CD4-positive, alpha-beta memory T cell (primary cell): ENCODE measurements at regions not wholly inside any gene's neighbourhood (a gene's known extent, or its start where the extent isn't known, plus 50 kb on each side); places are given as distances from the start of the nearest gene placed in this dataset.

Source experiments
- CTCF ChIA-PET: fragments of 350-600 bp; sonication (Branson Sonifier 250); formaldehyde crosslinking; loops from one replicate; lab custom pipeline; 2021; ENCODE audit warnings: inconsistent platforms; ENCODE audit not compliant: partially characterized antibody; lab: Charles Lee
- POLR2A ChIA-PET: fragments of 350-600 bp; sonication (Branson Sonifier 250); formaldehyde crosslinking; loops from one replicate; lab custom pipeline; 2021; ENCODE audit not compliant: partially characterized antibody; lab: Charles Lee
- DNase-seq, 5 donors: peaks; one replicate each; pipeline versions ENCODE4 v3.0.0 to v3.0.0-alpha.2; 2020 to 2022; ENCODE audit warnings: mixed read lengths in 1 of 5
- H3K27ac ChIP-seq: one replicate; pipeline ENCODE4 v1.7.0; 2013; ENCODE audit warnings: low read depth, low read length
- H3K27me3 ChIP-seq: 2 replicates; pipeline ENCODE4 v1.7.0; 2013; ENCODE audit warnings: mild to moderate bottlenecking, low read length, moderate library complexity; ENCODE audit not compliant: insufficient read depth
- H3K36me3 ChIP-seq: 2 replicates; pipeline ENCODE4 v1.7.0; 2013; ENCODE audit warnings: mild to moderate bottlenecking, low read length, moderate library complexity; ENCODE audit not compliant: insufficient read depth
- H3K4me1 ChIP-seq: 2 replicates; pipeline ENCODE4 v1.7.0; 2013; ENCODE audit warnings: mild to moderate bottlenecking, low read length, moderate library complexity; ENCODE audit not compliant: insufficient read depth
- H3K4me3 ChIP-seq, 2 donors: one replicate each; pipeline ENCODE4 v1.7.0; 2013; ENCODE audit warnings: low read length in 2 of 2, mild to moderate bottlenecking in 1 of 2
- H3K9me3 ChIP-seq, 2 donors: one replicate each; pipeline ENCODE4 v1.7.0; 2013; ENCODE audit warnings: low read length in 2 of 2, control low read depth in 1 of 2; ENCODE audit not compliant: control insufficient read depth in 1 of 2
- H3K27ac Mint-ChIP-seq, 7 donors: one replicate each; pipeline ENCODE4 v1.8.0; 2020 to 2021; ENCODE audit warnings: mixed read lengths in 7 of 7, mild to moderate bottlenecking in 6 of 7, inconsistent platforms in 3 of 7, moderate library complexity in 3 of 7
- H3K27me3 Mint-ChIP-seq, 2 donors: one replicate each; pipeline ENCODE4 v1.8.0; 2020 to 2021; ENCODE audit warnings: mixed read lengths in 2 of 2
- H3K36me3 Mint-ChIP-seq, 2 donors: one replicate each; pipeline ENCODE4 v1.8.0; 2020 to 2021; ENCODE audit warnings: mixed read lengths in 2 of 2, inconsistent platforms in 1 of 2, mild to moderate bottlenecking in 1 of 2
- H3K4me1 Mint-ChIP-seq, 4 donors: one replicate each; pipeline ENCODE4 v1.8.0; 2020 to 2021; ENCODE audit warnings: mixed read lengths in 4 of 4, mild to moderate bottlenecking in 1 of 4
- H3K4me3 Mint-ChIP-seq, 8 donors: one replicate each; pipeline ENCODE4 v1.8.0; 2020 to 2021; ENCODE audit warnings: mixed read lengths in 8 of 8, mild to moderate bottlenecking in 7 of 8, moderate library complexity in 6 of 8, inconsistent platforms in 3 of 8
- H3K9me3 Mint-ChIP-seq, 8 donors: one replicate each; pipeline ENCODE4 v1.8.0; 2020 to 2021; ENCODE audit warnings: mixed read lengths in 8 of 8, mild to moderate bottlenecking in 5 of 8, inconsistent platforms in 3 of 8, moderate library complexity in 1 of 8
- intact Hi-C: fragments of 100-400 bp; cut with micrococcal nuclease; formaldehyde crosslinking; loops from one replicate; pipeline ENCODE4 v1.15.1; 2023

DNA sequence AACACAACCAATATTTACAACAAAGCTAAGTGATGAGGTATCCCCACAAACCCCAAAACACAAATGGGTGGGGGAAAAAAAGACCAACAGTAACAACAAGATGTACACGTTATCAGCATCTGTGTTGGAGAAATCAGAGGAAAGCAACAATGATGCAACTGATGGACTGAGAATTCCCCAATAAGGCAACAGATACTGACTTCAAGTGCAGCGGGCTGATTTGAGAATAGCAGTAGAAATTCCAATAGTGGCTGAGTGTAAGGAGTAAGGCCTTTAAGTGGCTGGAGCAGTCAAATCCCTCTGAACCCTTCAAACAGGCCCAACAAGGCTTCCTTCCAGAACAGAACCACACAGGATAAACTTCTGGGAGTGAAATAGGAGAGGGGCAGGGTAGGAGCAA is 97.6 kb downstream of the TM2D1 start:
- Mint-ChIP-seq H3K9me3 (peaks cover 0 to 2% (median 0%) of the 10 kb centered on the region in 8 donors), H3K27ac (no peak overlapping the region), H3K36me3 (no peaks in the 10 kb centered on the region), H3K4me1 (no peaks in the 10 kb centered on the region), H3K4me3 (no peak overlapping the region), H3K27me3 (peaks cover 2 to 8% of the 10 kb centered on the region in 2 donors)
- intact Hi-C loops, result no loop called here
- POLR2A ChIA-PET, result no interaction called here
- DNase-seq, result no peak
- Histone ChIP-seq H3K36me3 (no peaks in the 10 kb centered on the region), H3K27ac (no peak overlapping the region), H3K4me3 (no peak overlapping the region), H3K27me3 (no peaks in the 10 kb centered on the region), H3K4me1 (no peaks in the 10 kb centered on the region), H3K9me3 (no peaks in the 10 kb centered on the region)
- CTCF ChIA-PET, result no interaction called here

DNA sequence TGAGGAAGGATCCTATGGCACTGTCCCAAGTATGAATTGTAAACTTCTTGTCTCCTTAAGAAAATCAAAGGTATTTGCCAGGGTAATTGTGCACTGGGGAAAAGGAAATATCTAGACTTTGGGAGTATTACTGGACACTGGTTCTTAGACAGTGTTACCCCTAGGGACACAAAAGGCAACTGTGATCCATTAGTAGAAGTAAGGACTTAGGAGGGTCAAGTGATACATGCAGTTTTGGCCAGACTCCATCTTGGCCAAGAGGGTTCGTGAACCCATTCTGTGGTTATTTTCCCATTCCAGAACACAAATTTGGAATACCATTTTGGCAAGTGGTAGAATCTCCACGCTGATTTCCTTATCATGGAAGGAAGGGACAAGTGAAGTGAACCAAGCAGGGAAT is 98.1 kb downstream of the TM2D1 start:
- Mint-ChIP-seq H3K27me3 (peaks cover 2 to 8% of the 10 kb centered on the region in 2 donors), H3K36me3 (no peaks in the 10 kb centered on the region), H3K9me3 (peaks cover 0 to 2% (median 0%) of the 10 kb centered on the region in 8 donors), H3K4me3 (no peak overlapping the region), H3K4me1 (no peaks in the 10 kb centered on the region), H3K27ac (no peak overlapping the region)
- no peaks in the 10 kb centered on the region for H3K27me3 ChIP-seq
- no peaks in the 10 kb centered on the region for H3K36me3 ChIP-seq
- ChIA-PET POLR2A (no interaction called here), CTCF (no interaction called here)
- intact Hi-C loops, result no loop called here
- no peak overlapping the region for H3K4me3 ChIP-seq
- no peaks in the 10 kb centered on the region for H3K9me3 ChIP-seq
- DNase-seq, result no peak
- no peak overlapping the region for H3K27ac ChIP-seq
- H3K4me1 ChIP-seq, result no peaks in the 10 kb centered on the region

DNA sequence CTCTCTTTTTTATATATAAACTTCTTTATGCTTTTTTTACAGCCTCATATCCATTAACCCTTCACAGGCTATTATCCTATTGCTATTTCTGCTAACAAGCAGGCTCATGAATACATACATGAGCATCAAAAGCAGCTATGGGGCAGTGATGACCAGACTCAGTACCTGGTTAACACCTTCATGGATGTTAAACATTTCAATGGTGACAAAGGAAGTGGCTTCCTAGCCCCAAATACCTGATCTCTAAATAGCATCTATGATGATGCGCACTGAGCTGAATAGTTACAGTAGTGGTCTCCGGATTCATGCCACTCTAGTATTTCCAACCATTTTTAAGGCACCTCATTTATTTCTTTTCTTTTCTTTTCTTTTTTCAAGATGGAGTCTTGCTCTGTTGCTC is 101.1 kb downstream of the TM2D1 start:
- ChIA-PET POLR2A (no interaction called here), CTCF (no interaction called here)
- H3K4me1 Mint-ChIP-seq, result no peaks in the 10 kb centered on the region
- intact Hi-C loops, result no loop called here
- DNase-seq, result no peak
- H3K36me3 Mint-ChIP-seq, result no peaks in the 10 kb centered on the region
- Histone ChIP-seq H3K27ac (no peak overlapping the region), H3K36me3 (no peaks in the 10 kb centered on the region), H3K4me1 (no peaks in the 10 kb centered on the region), H3K9me3 (no peaks in the 10 kb centered on the region), H3K4me3 (no peak overlapping the region), H3K27me3 (no peaks in the 10 kb centered on the region)
- H3K9me3 Mint-ChIP-seq, result no peaks in the 10 kb centered on the region
- H3K27ac Mint-ChIP-seq, result no peak overlapping the region
- H3K27me3 Mint-ChIP-seq, result peaks cover 2 to 5% of the 10 kb centered on the region in 2 donors
- no peak overlapping the region for H3K4me3 Mint-ChIP-seq

DNA sequence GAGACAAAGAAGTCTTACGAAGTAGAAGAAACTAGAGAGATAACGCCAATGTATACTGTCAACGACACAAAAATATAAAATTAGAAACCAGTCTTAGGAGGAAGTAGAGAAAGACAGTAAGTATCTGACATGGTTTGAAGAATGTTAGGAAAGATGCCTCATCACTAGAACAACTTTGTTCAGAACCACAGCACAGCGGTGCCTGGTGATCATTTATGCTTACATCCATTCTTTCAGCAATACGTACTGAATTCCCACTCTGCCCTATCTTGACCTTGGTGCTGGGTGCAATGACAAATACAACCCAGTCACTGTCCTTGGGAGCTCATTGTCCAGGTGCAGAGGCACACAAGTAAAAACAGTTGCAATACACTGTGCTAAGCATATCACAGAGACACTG is 104.4 kb downstream of the TM2D1 start:
- H3K27me3 ChIP-seq, result no peaks in the 10 kb centered on the region
- no peak overlapping the region for H3K4me3 ChIP-seq
- no peak overlapping the region for H3K27ac Mint-ChIP-seq
- H3K36me3 ChIP-seq, result no peaks in the 10 kb centered on the region
- H3K4me1 ChIP-seq, result no peaks in the 10 kb centered on the region
- intact Hi-C loops, result no loop called here
- peaks cover 5 to 8% of the 10 kb centered on the region in 2 donors for H3K27me3 Mint-ChIP-seq
- no peaks in the 10 kb centered on the region for H3K9me3 Mint-ChIP-seq
- no peak for DNase-seq
- no peak overlapping the region for H3K4me3 Mint-ChIP-seq
- no peak overlapping the region for H3K27ac ChIP-seq
- no peaks in the 10 kb centered on the region for H3K4me1 Mint-ChIP-seq
- CTCF ChIA-PET, result interaction anchor here (1.6 kb wide), 1 partner anchor 27 kb away, joined by 4 read pairs; no protein-coding TSS in a partner anchor
- H3K9me3 ChIP-seq, result no peaks in the 10 kb centered on the region
- no peaks in the 10 kb centered on the region for H3K36me3 Mint-ChIP-seq
- POLR2A ChIA-PET, result no interaction called here

DNA sequence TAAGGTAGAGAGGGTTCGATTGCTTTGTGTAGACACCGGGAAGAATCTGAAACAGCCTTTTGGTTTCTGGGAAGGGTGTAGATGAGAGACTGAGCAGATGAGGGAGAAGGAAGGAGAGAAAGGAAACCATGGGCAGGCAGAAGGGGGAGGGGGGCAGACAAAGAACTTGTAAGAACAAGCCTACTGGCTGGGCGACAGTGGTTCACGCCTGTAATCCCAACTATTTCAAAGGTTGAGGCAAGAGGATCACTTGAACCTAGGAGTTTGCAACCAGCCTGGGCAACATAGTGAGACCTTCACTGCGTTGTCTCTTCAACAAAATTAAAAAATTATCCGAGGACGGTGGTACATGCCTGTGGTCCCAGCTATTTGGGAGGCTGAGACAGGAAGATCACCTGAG is 106.2 kb downstream of the TM2D1 start:
- H3K4me1 Mint-ChIP-seq, result no peaks in the 10 kb centered on the region
- Histone ChIP-seq H3K4me1 (no peaks in the 10 kb centered on the region), H3K9me3 (no peaks in the 10 kb centered on the region), H3K36me3 (no peaks in the 10 kb centered on the region), H3K27ac (no peak overlapping the region), H3K27me3 (no peaks in the 10 kb centered on the region), H3K4me3 (no peak overlapping the region)
- intact Hi-C loops, result no loop called here
- DNase-seq, result no peak
- H3K27me3 Mint-ChIP-seq, result peaks cover 2 to 8% of the 10 kb centered on the region in 2 donors
- H3K27ac Mint-ChIP-seq, result no peak overlapping the region
- ChIA-PET CTCF (interaction anchor here (1.3 to 1.6 kb wide), 2 partner anchors 10 to 25 kb away, joined by 3 to 4 read pairs; no protein-coding TSS in a partner anchor), POLR2A (no interaction called here)
- no peak overlapping the region for H3K4me3 Mint-ChIP-seq
- H3K9me3 Mint-ChIP-seq, result no peaks in the 10 kb centered on the region
- H3K36me3 Mint-ChIP-seq, result no peaks in the 10 kb centered on the region

DNA sequence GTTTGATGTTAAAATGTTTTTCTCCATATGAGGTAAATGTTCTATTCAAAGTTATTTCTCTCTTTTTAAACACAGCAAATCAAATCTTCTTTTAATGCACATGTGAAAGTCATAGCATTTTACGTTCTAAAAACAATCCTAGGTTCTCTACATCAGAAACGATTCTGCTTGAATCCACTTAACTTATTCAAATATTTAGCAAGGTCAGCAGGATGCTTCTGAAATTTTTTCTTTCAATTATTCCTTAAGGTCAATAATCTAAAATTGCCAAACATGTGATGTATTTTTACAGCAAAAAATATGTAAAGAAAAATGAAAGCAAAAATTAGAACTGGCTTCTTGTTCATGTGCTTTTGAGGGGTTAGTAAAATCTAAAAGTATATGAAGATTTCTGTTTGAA is 106.7 kb downstream of the TM2D1 start:
- H3K9me3 Mint-ChIP-seq, result no peaks in the 10 kb centered on the region
- H3K27me3 Mint-ChIP-seq, result peaks cover 2 to 6% of the 10 kb centered on the region in 2 donors
- Histone ChIP-seq H3K36me3 (no peaks in the 10 kb centered on the region), H3K4me1 (no peaks in the 10 kb centered on the region), H3K27me3 (no peaks in the 10 kb centered on the region), H3K4me3 (no peak overlapping the region), H3K27ac (no peak overlapping the region), H3K9me3 (no peaks in the 10 kb centered on the region)
- H3K4me1 Mint-ChIP-seq, result no peaks in the 10 kb centered on the region
- CTCF ChIA-PET, result no interaction called here
- POLR2A ChIA-PET, result no interaction called here
- no peak overlapping the region for H3K27ac Mint-ChIP-seq
- no peak overlapping the region for H3K4me3 Mint-ChIP-seq
- DNase-seq, result no peak
- H3K36me3 Mint-ChIP-seq, result no peaks in the 10 kb centered on the region
- intact Hi-C loops, result no loop called here

DNA sequence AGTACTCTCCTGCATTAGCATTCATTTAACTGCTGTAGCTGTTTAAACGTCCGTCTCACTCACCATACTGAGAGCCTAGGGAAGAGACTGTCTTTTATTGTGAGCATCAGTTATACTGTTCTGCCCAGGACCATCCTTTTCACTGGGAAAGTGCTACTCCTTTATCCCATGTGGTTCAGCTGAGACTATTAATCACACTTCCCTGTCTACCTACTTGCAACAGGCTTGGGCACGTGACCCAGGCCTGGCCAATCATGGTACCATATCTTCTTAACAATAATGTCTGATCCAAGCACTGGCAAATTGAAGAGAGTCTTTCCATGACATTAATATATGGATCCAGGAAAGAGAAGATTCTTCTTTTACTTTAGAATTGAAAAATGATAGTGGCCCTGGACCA is 108.1 kb downstream of the TM2D1 start:
- Histone ChIP-seq H3K36me3 (no peaks in the 10 kb centered on the region), H3K27ac (no peak overlapping the region), H3K27me3 (no peaks in the 10 kb centered on the region), H3K4me3 (no peak overlapping the region), H3K4me1 (no peaks in the 10 kb centered on the region), H3K9me3 (no peaks in the 10 kb centered on the region)
- ChIA-PET POLR2A (no interaction called here), CTCF (no interaction called here)
- no peaks in the 10 kb centered on the region for H3K4me1 Mint-ChIP-seq
- peaks cover 2 to 6% of the 10 kb centered on the region in 2 donors for H3K27me3 Mint-ChIP-seq
- H3K36me3 Mint-ChIP-seq, result no peaks in the 10 kb centered on the region
- intact Hi-C loops, result no loop called here
- H3K4me3 Mint-ChIP-seq, result no peak overlapping the region
- H3K27ac Mint-ChIP-seq, result no peak overlapping the region
- no peaks in the 10 kb centered on the region for H3K9me3 Mint-ChIP-seq
- no peak for DNase-seq

DNA sequence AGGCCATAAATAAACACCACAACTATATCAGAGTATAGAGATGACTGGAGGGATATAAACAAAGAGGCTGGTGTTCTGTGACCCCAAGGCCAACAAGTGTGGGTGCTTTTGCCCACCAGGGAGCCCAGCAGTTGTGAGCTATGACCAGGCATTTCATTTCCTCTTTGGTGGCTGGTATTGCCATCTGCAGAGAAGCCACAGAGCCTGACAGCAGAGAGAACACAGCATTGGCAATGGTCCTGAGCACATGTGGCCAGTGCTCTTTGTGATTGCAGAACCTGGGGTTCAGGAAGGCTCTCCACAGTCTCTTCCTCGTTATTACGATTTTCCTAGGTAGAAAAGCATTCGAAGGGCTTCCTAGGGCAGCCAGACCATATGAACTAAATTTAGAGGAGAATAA is 112.3 kb downstream of the TM2D1 start:
- DNase-seq, result no peak
- intact Hi-C loops, result no loop called here

More for the DNA sequence above, 112.3 kb downstream of the TM2D1 start:
- Histone ChIP-seq H3K36me3 (no peaks in the 10 kb centered on the region), H3K27ac (no peak overlapping the region), H3K27me3 (no peaks in the 10 kb centered on the region), H3K4me1 (no peaks in the 10 kb centered on the region), H3K4me3 (no peak overlapping the region), H3K9me3 (no peaks in the 10 kb centered on the region)
- Mint-ChIP-seq H3K27ac (no peak overlapping the region), H3K36me3 (no peaks in the 10 kb centered on the region), H3K4me1 (no peaks in the 10 kb centered on the region), H3K4me3 (no peak overlapping the region), H3K9me3 (no peaks in the 10 kb centered on the region), H3K27me3 (peaks cover 2 to 6% of the 10 kb centered on the region in 2 donors)
- ChIA-PET CTCF (no interaction called here), POLR2A (no interaction called here)
